ENCODE measurements at regions not wholly inside any gene's neighbourhood (a gene's known extent, or its start where the extent isn't known, plus 50 kb on each side); places are given as distances from the start of the nearest gene placed in this dataset.

- Histone ChIP-seq H3K23ac (ENCODE audit: insufficient read length, low read depth, low read length) (no peak overlapping the region), H3K9me3 (ENCODE audit: control insufficient read depth, low read depth, low read length) (no peaks in the 10 kb centered on the region), H2BK120ac (ENCODE audit: low read depth, low read length, poor library complexity, severe bottlenecking) (no peak overlapping the region), H3K9ac (ENCODE audit: extremely low read depth, insufficient read length, low read length) (no peak overlapping the region), H3T11ph (ENCODE audit: low read length) (no peak overlapping the region), H2BK15ac (ENCODE audit: low read depth, low read length) (no peak overlapping the region), H3K27me3 (ENCODE audit: insufficient read depth, low read length) (no peaks in the 10 kb centered on the region), H3K4ac (ENCODE audit: low read depth, low read length) (no peak overlapping the region), H3K79me2 (ENCODE audit: insufficient read depth, low read length) (no peaks in the 10 kb centered on the region), H3K4me1 (ENCODE audit: insufficient read depth, low read length) (no peaks in the 10 kb centered on the region), H3K56ac (ENCODE audit: insufficient read length, low read depth, low read length) (no peak overlapping the region), H4K5ac (ENCODE audit: insufficient read length, low read depth, low read length) (no peak overlapping the region), H2BK20ac (ENCODE audit: low read depth, low read length, poor library complexity, severe bottlenecking) (no peak overlapping the region), H3K23me2 (ENCODE audit: insufficient read length, low read depth, low read length, poor library complexity, severe bottlenecking) (no peaks in the 10 kb centered on the region), H4K20me1 (ENCODE audit: control insufficient read depth, insufficient read depth, insufficient read length) (no peaks in the 10 kb centered on the region), H2BK12ac (ENCODE audit: insufficient read length, low read depth, low read length) (no peak overlapping the region), H3K4me2 (ENCODE audit: insufficient read depth, insufficient read length, low read length) (no peak overlapping the region), H3K79me1 (ENCODE audit: insufficient read depth, low read depth, low read length, poor library complexity, severe bottlenecking) (no peaks in the 10 kb centered on the region), H3K27ac (ENCODE audit: insufficient read length, low read depth, low read length) (no peak overlapping the region), H4K91ac (ENCODE audit: insufficient read length, low read depth, low read length) (no peak overlapping the region), H4K8ac (replicated peaks; ENCODE audit: insufficient read length, low read depth, low read length) (no peak overlapping the region), H3K14ac (ENCODE audit: insufficient read depth, low read length) (no peak overlapping the region), H2AFZ (ENCODE audit: low read length) (no peak overlapping the region), H3K18ac (ENCODE audit: insufficient read length, low read depth, low read length) (no peak overlapping the region), H2AK5ac (ENCODE audit: insufficient read length, low read length) (no peak overlapping the region), H2BK5ac (ENCODE audit: insufficient read length, low read length) (no peak overlapping the region)
- Mint-ChIP-seq H3K36me3 (ENCODE audit: insufficient read depth in 1 of 3, low read depth in 3 of 3) (peaks cover 2 to 10% (median 3%) of the 10 kb centered on the region in 3 experiments; a peak in 4 of 7 replicates), H3K9me3 (peaks cover 11% of the 10 kb centered on the region in 2 experiments; a peak in 3 of 5 replicates), H3K4me3 (no peak overlapping the region), H3K4me1 (no peaks in the 10 kb centered on the region), H3K27ac (no peak overlapping the region), H3K27me3 (ENCODE audit: low read depth) (peaks cover 1% of the 10 kb centered on the region; the same call in 1 of the 2 replicates)
- no peak for TF ChIP-seq CTCF (conservative IDR thresholded peaks at IDR 0.05)
- DNase-seq, result no peak
- WGBS (ENCODE audit: extremely low coverage, insufficient read length, low lambda C conversion rate), result no CpG with 5 or more reads among the region's 3 CpGs
Observed at GRCh38 chr10:26952094-26952493, 91.3 kb upstream of the ABI1 start.
